HepG2 (cell line): ENCODE measurements at regions not wholly inside any gene's neighbourhood (a gene's known extent, or its start where the extent isn't known, plus 50 kb on each side); places are given as distances from the start of the nearest gene placed in this dataset.

Experiments used
- ATAC-seq: fragments of 200-7000 bp; cut with Tn5 transposase; 3 replicates; pipeline ENCODE4 v1.9.1; 2020; ENCODE audit warnings: mild to moderate bottlenecking, moderate library complexity
- BruUV-seq: library from RNA; stranded (reverse); fragments of 400-500 nt; replicated peaks from 2 replicates; lab custom pipeline; 2021; lab: Mats Ljungman, UMichigan
- CTCF ChIA-PET: fragments of 300-600 bp; formaldehyde crosslinking; extraction: SDS; loops from one replicate; lab custom pipeline; 2021; ENCODE audit warnings: low total read pairs, inconsistent platforms, low intra/inter-chr PET ratio; lab: Yijun Ruan, JAX
- POLR2A ChIA-PET: fragments of 350-600 bp; sonication (Branson Sonifier 250); formaldehyde crosslinking; loops from one replicate; lab custom pipeline; 2020; ENCODE audit warnings: antibody characterized with exemption, inconsistent platforms; lab: Yijun Ruan, JAX
- DNase-seq: peaks from one replicate; pipeline ENCODE4 v3.0.0-alpha.2; 2015; ENCODE audit warnings: low spot score
- FAIRE-seq: peaks from 3 replicates; lab custom pipeline; 2011; peaks lifted over from hg19 to GRCh38; lab: Jason Lieb, UNC
- H2AFZ ChIP-seq: one replicate; pipeline ENCODE4 v1.6.1; 2011; ENCODE audit warnings: low read length, inconsistent platforms
- H3K27ac ChIP-seq: fragments of 300-600 bp; 3 replicates; pipeline ENCODE4 v1.8.0; 2011; ENCODE audit warnings: mixed run types, mild to moderate bottlenecking, mixed read lengths, low read length, inconsistent platforms; ENCODE audit not compliant: insufficient read depth; ENCODE audit errors: extremely low read length
- H3K27me3 ChIP-seq, 2 experiments: fragments of 200-600 bp in 1 of 2; 2 replicates in 1 of 2; 3 replicates in 1 of 2; pipeline versions ENCODE4 v1.6.0 to v1.8.0; 2011; ENCODE audit warnings: low read length in 2 of 2, mild to moderate bottlenecking in 2 of 2, moderate library complexity in 2 of 2, inconsistent platforms in 1 of 2; ENCODE audit not compliant: insufficient read depth in 2 of 2, control insufficient read depth in 1 of 2
- H3K36me3 ChIP-seq, 2 experiments: fragments of 200-600 bp in 1 of 2; replicated peaks in 1 of 2; 2 replicates in 1 of 2; 3 replicates in 1 of 2; pipeline versions ENCODE4 v1.5.1 to v1.8.0; 2011; ENCODE audit warnings: low read length in 2 of 2, inconsistent platforms in 1 of 2; ENCODE audit not compliant: insufficient read depth in 2 of 2, control insufficient read depth in 1 of 2
- H3K4me1 ChIP-seq: 2 replicates; pipeline ENCODE4 v1.5.1; 2012; ENCODE audit warnings: low read length, inconsistent platforms; ENCODE audit not compliant: insufficient read depth
- H3K4me2 ChIP-seq: 2 replicates; pipeline ENCODE4 v1.6.0; 2011; ENCODE audit warnings: low read depth, low read length, inconsistent platforms
- H3K4me3 ChIP-seq, 3 experiments: fragments of 200-600 bp in 1 of 3; sonication (generic), shearing (Covaris generic) in 1 of 3; replicated peaks in 1 of 3; 2 replicates each; pipeline ENCODE4 v1.5.1; 2011 to 2016; ENCODE audit warnings: low read length in 3 of 3, inconsistent platforms in 2 of 3, low read depth in 2 of 3, mild to moderate bottlenecking in 2 of 3, control low read depth in 1 of 3, mixed read lengths in 1 of 3; ENCODE audit not compliant: insufficient read depth in 1 of 3
- H3K79me2 ChIP-seq: one replicate; pipeline ENCODE4 v1.6.1; 2011; ENCODE audit warnings: low read length, inconsistent platforms; ENCODE audit not compliant: insufficient read depth
- H3K9ac ChIP-seq: 2 replicates; pipeline ENCODE4 v1.6.0; 2011; ENCODE audit warnings: mild to moderate bottlenecking, low read depth, low read length, inconsistent platforms; ENCODE audit not compliant: insufficient read depth
- H3K9me3 ChIP-seq: 2 replicates; pipeline ENCODE4 v1.5.1; 2012; ENCODE audit warnings: mild to moderate bottlenecking, low read length
- H4K20me1 ChIP-seq: 2 replicates; pipeline ENCODE4 v1.6.0; 2011; ENCODE audit warnings: inconsistent platforms, mild to moderate bottlenecking, low read length, moderate library complexity; ENCODE audit not compliant: insufficient read depth
- FOXO4 ChIP-seq: sonication (generic); formaldehyde crosslinking; conservative IDR thresholded peaks from 2 replicates; pipeline ENCODE4 v1.8.1; 2023; ENCODE audit warnings: missing genetic modification reagents
- LRRFIP1 ChIP-seq: sonication (generic); formaldehyde crosslinking; conservative IDR thresholded peaks from 2 replicates; pipeline ENCODE4 v1.4.0; 2020; ENCODE audit warnings: missing genetic modification reagents
- NFATC3 ChIP-seq: sonication (generic); formaldehyde crosslinking; IDR thresholded peaks from 2 replicates; pipeline ENCODE4 v1.5.1; 2020; ENCODE audit warnings: mild to moderate bottlenecking, missing genetic modification reagents
- PHB2 ChIP-seq: fragments of 450-650 bp; IDR thresholded peaks from 2 replicates; pipeline ENCODE4 v1.6.1; 2018; ENCODE audit not compliant: partially characterized antibody
- POLR2AphosphoS5 ChIP-seq: IDR thresholded peaks from 2 replicates; pipeline ENCODE4 v1.6.1; 2012; ENCODE audit warnings: low read depth, low read length
- RBM39 ChIP-seq: fragments of 200-400 bp; formaldehyde crosslinking; IDR thresholded peaks from one replicate; pipeline ENCODE4 v1.6.1; 2018; ENCODE audit warnings: antibody characterized with exemption, mild to moderate bottlenecking, low read depth, low read length; ENCODE audit not compliant: poor library complexity, severe bottlenecking
- RFX1 ChIP-seq: fragments of 450-650 bp; IDR thresholded peaks from 2 replicates; pipeline ENCODE4 v1.6.1; 2017
- SALL1 ChIP-seq: sonication (generic); formaldehyde crosslinking; IDR thresholded peaks from 2 replicates; pipeline ENCODE4 v1.8.0; 2022; ENCODE audit warnings: mild to moderate bottlenecking, missing genetic modification reagents
- U2AF2 ChIP-seq: fragments of 200-400 bp; formaldehyde crosslinking; IDR thresholded peaks from 2 replicates; pipeline ENCODE4 v1.6.1; 2017; ENCODE audit warnings: low read depth, mild to moderate bottlenecking, low read length
- ZNF720 ChIP-seq: sonication (generic); formaldehyde crosslinking; IDR thresholded peaks from 2 replicates; pipeline ENCODE4 v1.4.0; 2020; ENCODE audit warnings: missing genetic modification reagents
- WGBS: methylation state at CpG from one replicate; pipeline ENCODE4 v1.1.6; 2017; ENCODE audit warnings: low lambda C conversion rate; 5-methylcytosine and 5-hydroxymethylcytosine counted together
- in situ Hi-C: cut with HindIII; loops from 2 replicates; pipeline ENCODE4 v1.10.0; 2017; ENCODE audit warnings: low pct_unique_long_range_greater_than_20kb; ENCODE audit not compliant: extremely low pct_ligation_motif_present
- intact Hi-C: fragments of 100-400 bp; cut with micrococcal nuclease; formaldehyde crosslinking; loops from one replicate; pipeline ENCODE4 v1.10.0; 2022; ENCODE audit not compliant: unreplicated experiment

DNA sequence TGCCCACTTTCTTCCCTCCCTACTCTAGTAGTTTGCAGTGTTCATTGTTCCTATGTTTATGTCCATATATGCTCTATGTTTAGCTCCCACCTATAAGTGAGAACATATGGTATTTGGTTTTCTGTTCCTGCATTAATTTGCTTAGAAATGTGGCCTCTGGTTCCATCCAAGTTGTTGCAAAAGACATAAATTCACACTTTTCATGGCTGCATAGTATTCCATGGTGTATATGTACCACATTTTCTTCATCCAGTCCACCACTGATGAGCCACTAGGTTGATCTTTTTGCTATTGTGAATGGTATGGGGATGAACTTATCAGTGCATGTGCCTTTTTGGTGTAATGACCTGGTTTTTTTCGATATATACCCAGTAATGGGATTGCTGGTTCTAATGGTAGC, 1089.1 kb downstream of the GRM8 start:
- intact Hi-C loops: no loop called here
- no peak for ATAC-seq
- BruUV-seq: no TSS peak

More for the DNA sequence above, 1089.1 kb downstream of the GRM8 start:
- Histone ChIP-seq H3K4me3 (no peak overlapping the region), H3K4me2 (no peak overlapping the region), H3K27me3 (no peaks in the 10 kb centered on the region), H3K9ac (no peak overlapping the region), H3K79me2 (no peaks in the 10 kb centered on the region), H3K36me3 (no peaks in the 10 kb centered on the region), H3K27ac (no peak overlapping the region), H4K20me1 (no peaks in the 10 kb centered on the region), H3K4me1 (no peaks in the 10 kb centered on the region), H3K9me3 (peaks cover 69% of the 10 kb centered on the region), H2AFZ (no peak overlapping the region)
- no peak for TF ChIP-seq SALL1 (CRISPR knock-in tag)
- no peak for TF ChIP-seq POLR2AphosphoS5
- TF ChIP-seq LRRFIP1 (CRISPR knock-in tag): no peak
- no peak for TF ChIP-seq U2AF2
- no peak for TF ChIP-seq FOXO4 (CRISPR knock-in tag)
- TF ChIP-seq RFX1: no peak
- TF ChIP-seq ZNF720 (CRISPR knock-in tag): no peak
- no peak for TF ChIP-seq NFATC3
- no peak for TF ChIP-seq PHB2
- no peak for TF ChIP-seq RBM39
- 0% methylated on average over 1 of the region's 1 CpG for WGBS
- no peak for FAIRE-seq
- DNase-seq: no peak
- POLR2A ChIA-PET: no interaction called here
- in situ Hi-C loops: no loop called here
- CTCF ChIA-PET: no interaction called here
